ENCODE measurements at regions not wholly inside any gene's neighbourhood (a gene's known extent, or its start where the extent isn't known, plus 50 kb on each side); places are given as distances from the start of the nearest gene placed in this dataset.

DNA sequence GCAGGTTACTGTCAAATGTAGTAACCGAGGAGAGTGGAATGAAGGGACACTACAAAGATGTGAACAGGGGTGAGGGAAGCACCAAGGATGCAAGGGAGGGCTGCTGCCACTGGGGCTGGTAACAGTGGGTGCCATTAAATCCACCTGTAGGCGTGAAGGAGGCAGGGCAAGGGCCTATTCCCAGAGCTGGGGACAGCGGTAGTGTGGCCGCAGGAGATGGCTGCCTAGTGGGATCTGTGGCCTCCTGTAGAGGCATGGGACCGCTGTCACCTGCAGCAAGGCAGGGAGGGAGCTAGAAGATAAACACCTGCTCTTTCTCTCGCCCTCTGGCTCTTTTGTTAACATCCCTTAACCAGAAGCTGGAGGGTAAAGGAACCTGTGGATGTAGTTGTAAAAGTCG, 80.5 kb upstream of the CNIH3 start:
- no peak for DNase-seq
- Histone ChIP-seq H3K27me3 (no peaks in the 10 kb centered on the region), H3K27ac (no peak overlapping the region), H3K4me3 (no peak overlapping the region), H3K9me3 (no peaks in the 10 kb centered on the region), H3K36me3 (no peaks in the 10 kb centered on the region), H3K4me1 (peaks cover 0 to 4% (median 0%) of the 10 kb centered on the region in 4 donors)
- no peak for ATAC-seq
- TF ChIP-seq POLR2A (IDR thresholded peaks at IDR 0.05), result no peak
- TF ChIP-seq, protein P1, sequence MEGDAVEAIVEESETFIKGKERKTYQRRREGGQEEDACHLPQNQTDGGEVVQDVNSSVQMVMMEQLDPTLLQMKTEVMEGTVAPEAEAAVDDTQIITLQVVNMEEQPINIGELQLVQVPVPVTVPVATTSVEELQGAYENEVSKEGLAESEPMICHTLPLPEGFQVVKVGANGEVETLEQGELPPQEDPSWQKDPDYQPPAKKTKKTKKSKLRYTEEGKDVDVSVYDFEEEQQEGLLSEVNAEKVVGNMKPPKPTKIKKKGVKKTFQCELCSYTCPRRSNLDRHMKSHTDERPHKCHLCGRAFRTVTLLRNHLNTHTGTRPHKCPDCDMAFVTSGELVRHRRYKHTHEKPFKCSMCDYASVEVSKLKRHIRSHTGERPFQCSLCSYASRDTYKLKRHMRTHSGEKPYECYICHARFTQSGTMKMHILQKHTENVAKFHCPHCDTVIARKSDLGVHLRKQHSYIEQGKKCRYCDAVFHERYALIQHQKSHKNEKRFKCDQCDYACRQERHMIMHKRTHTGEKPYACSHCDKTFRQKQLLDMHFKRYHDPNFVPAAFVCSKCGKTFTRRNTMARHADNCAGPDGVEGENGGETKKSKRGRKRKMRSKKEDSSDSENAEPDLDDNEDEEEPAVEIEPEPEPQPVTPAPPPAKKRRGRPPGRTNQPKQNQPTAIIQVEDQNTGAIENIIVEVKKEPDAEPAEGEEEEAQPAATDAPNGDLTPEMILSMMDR (IDR thresholded peaks at IDR 0.05), result no peak
- WGBS (ENCODE audit: insufficient coverage, low coverage, low lambda C conversion rate, missing lambda C conversion rate), result 92% methylated on average over 5 of the region's 7 CpGs
- intact Hi-C loops (cut with DNase I), result no loop called here

DNA sequence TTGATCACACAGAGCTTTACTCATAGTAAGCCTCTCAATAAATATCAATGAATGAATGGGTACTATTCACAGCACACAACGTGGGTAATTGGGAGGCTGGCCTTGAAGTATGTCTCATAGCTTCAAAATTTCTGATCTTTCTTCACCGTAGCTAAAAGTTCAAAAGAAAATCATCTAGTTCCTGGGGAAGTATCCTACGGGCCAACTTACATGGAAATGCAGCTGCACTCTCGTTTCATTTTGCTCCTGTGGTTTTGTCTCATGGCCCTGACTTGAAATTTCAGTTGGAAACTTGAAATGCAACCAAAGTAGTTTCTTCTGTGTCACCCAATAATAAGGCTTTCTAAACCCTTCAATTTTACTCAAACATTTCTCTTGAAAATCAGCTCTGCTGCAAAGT, 76.1 kb upstream of the CNIH3 start:
- Histone ChIP-seq H3K4me3 (no peak overlapping the region), H3K36me3 (no peaks in the 10 kb centered on the region), H3K4me1 (peaks cover 0 to 4% (median 0%) of the 10 kb centered on the region in 4 donors), H3K27me3 (no peaks in the 10 kb centered on the region), H3K9me3 (no peaks in the 10 kb centered on the region), H3K27ac (no peak overlapping the region)
- intact Hi-C loops (cut with DNase I), result no loop called here
- no peak for ATAC-seq
- no peak for DNase-seq
- WGBS (ENCODE audit: insufficient coverage, low coverage, low lambda C conversion rate, missing lambda C conversion rate), result 25% methylated on average over 4 of the region's 4 CpGs
- TF ChIP-seq, protein P1 (IDR thresholded peaks at IDR 0.05), result no peak
- TF ChIP-seq POLR2A (IDR thresholded peaks at IDR 0.05), result no peak

DNA sequence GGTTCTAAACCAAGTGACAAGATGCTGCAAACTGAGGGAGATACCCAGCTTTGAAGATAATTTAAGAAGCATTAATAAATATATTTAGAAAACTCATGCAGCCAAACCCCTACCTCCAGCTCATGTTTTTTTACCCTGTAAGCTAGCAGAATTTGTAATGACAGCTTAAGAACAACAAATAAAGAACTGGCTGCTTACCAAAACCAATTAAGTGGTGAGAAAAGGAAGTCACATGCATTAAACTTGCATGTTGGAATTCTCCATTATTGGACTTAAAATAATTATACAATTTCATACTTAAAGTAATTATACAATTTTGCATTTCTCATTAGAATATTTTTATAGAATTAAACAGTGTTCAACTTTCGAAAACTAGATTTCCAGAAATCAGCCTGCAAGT, 75.6 kb upstream of the CNIH3 start:
- H3K9me3 ChIP-seq, result no peaks in the 10 kb centered on the region
- no peak overlapping the region for H3K4me3 ChIP-seq
- H3K4me1 ChIP-seq, result peaks cover 0 to 4% (median 0%) of the 10 kb centered on the region in 4 donors
- WGBS (ENCODE audit: insufficient coverage, low coverage, low lambda C conversion rate, missing lambda C conversion rate), result 82% methylated on average over 1 of the region's 1 CpG
- no peaks in the 10 kb centered on the region for H3K36me3 ChIP-seq
- intact Hi-C loops (cut with DNase I), result no loop called here
- TF ChIP-seq, protein P1 (IDR thresholded peaks at IDR 0.05), result no peak
- TF ChIP-seq POLR2A (IDR thresholded peaks at IDR 0.05), result no peak
- ATAC-seq (no peak), DNase-seq (no peak)
- H3K27ac ChIP-seq, result no peak overlapping the region
- no peaks in the 10 kb centered on the region for H3K27me3 ChIP-seq

DNA sequence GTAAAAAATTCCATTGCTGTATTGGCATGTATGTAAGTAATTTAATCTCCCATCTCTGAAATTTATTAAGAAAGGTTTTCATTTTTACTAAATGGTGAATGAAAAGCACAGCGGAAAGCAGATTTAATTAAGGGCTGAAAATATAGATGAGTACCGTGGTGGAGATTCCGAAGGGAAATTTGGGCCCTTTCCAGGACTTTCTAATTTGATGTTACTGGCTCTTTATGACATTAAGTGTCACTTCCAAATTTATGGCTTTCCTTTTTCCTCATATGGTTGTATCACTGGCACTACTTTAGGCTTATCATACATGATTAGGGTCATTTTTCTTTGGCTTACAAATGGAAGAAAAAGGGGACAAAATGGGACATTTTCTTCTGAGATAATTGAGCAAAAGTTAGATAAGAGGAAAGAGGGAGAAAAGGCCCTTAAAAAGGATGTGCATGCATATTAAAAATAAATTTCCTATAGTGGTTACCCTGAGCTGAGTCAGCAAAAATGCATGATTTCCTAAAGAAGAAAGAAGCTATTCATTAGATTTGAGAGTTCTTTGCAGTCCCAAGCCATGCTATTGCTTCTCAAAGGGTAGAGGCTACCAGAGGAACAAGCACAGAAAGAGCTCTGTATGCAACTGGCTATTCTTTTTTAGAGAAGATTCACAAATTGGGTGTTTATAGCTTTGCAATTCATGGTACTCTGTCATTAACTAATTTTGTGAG, 74.9 kb upstream of the CNIH3 start:
- TF ChIP-seq, protein P1 (IDR thresholded peaks at IDR 0.05), result no peak
- TF ChIP-seq POLR2A (IDR thresholded peaks at IDR 0.05), result no peak
- Histone ChIP-seq H3K27me3 (no peaks in the 10 kb centered on the region), H3K9me3 (no peaks in the 10 kb centered on the region), H3K4me1 (peaks cover 0 to 4% (median 0%) of the 10 kb centered on the region in 4 donors), H3K4me3 (no peak overlapping the region), H3K27ac (no peak overlapping the region), H3K36me3 (no peaks in the 10 kb centered on the region)
- ATAC-seq (no peak), DNase-seq (no peak)
- intact Hi-C loops (cut with DNase I), result no loop called here
- WGBS (ENCODE audit: insufficient coverage, low coverage, low lambda C conversion rate, missing lambda C conversion rate), result 72% methylated on average over 3 of the region's 3 CpGs
